Hippocampal formation (tissue), 2 donors: ENCODE measurements at regions not wholly inside any gene's neighbourhood (a gene's known extent, or its start where the extent isn't known, plus 50 kb on each side); places are given as distances from the start of the nearest gene placed in this dataset.

Experiments
- DNase-seq, 2 donors: peaks; one replicate each; lab custom pipeline; 2025; lab: John Stamatoyannopoulos, UW

DNA sequence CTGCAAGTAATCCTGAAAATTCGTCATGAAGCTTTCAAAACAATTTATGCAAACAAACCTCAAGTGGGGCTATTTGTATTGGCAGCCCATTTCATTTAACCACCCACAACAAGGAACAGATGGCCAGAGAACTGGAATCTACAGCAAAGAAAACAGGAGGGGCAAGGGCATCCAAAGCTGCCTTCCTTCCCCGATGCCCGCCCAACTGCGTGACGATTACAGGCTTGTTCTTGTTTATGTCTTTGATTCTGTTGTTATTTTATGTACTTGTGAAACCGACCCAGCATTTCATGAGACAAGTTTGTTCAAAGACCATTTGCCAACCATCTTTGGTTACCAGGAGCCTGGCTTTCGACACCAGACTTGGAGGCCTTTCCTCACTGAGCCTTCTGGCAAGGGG lies 59.1 kb upstream of the IRX6 start:
- no peak for DNase-seq

- no peak for DNase-seq
Measured at GRCh38 chr16:55265926-55266325, 58.1 kb upstream of the IRX6 start.

GRCh38 chr16:55271945-55272513 lies 52.0 kb upstream of the IRX6 start:
- no peak for DNase-seq

DNA sequence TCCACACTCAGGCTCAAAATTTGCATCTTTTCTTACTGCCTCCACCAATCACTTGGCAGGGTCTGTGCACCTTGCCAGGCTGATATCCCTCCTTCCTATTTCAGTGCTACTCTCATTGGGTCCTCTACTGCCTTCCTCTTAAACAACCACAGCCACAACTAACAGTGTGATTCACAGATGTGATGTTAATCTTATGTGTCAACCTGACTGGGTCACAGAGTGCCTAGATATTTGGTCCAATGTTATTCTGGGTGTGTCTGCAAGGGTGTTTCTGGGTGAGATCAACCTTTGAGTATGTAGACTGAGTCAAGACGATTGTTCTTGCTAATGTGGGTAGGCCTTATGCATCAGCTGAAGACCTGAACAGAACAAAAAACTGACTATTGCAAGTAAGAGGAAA lies 51.3 kb upstream of the IRX6 start:
- DNase-seq, result no peak

DNA sequence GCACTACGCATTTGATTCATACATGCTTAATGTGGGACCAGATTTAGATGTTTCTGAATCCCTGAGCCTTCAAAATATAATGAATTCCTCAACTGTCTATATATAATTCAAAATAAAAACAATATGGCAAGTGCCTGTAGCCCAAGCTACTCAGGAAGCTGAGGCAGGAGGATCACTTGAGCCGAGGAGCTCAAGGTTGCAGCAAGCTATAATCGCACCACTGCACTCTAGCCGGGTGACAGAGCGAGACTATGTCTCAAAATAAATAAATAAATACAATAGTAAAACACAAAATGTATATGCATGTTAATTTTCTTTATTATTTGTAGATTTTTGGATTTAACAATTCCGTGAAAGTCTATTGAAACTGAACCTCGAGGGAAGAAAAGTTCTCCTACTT lies 50.6 kb upstream of the IRX6 start:
- no peak for DNase-seq

GRCh38 chr16:55273959-55274358 lies 50.0 kb upstream of the IRX6 start:
- no peak for DNase-seq
